Gastroesophageal sphincter (tissue), 3 donors: ENCODE measurements at regions not wholly inside any gene's neighbourhood (a gene's known extent, or its start where the extent isn't known, plus 50 kb on each side); places are given as distances from the start of the nearest gene placed in this dataset.

ENCODE experiments used
- CTCF ChIP-seq, 4 experiments: fragments of 200-600 bp in 2 of 4; fragments of 450-650 bp in 2 of 4; sonication (generic) in 1 of 4; IDR thresholded peaks; one replicate each; pipeline ENCODE4 v1.5.1; 2017 to 2019; ENCODE audit warnings: antibody characterized with exemption in 4 of 4, mild to moderate bottlenecking in 2 of 4, moderate library complexity in 2 of 4
- POLR2A ChIP-seq, 2 donors: fragments of 450-650 bp; IDR thresholded peaks; one replicate each; pipeline ENCODE4 v1.6.1; 2017; ENCODE audit warnings: antibody characterized with exemption in 2 of 2, mild to moderate bottlenecking in 2 of 2, moderate library complexity in 1 of 2
- POLR2AphosphoS5 ChIP-seq: sonication (generic); formaldehyde crosslinking; IDR thresholded peaks from one replicate; pipeline ENCODE4 v1.6.1; 2017; ENCODE audit warnings: antibody characterized with exemption

- TF ChIP-seq CTCF (IDR thresholded peaks at IDR 0.05) (no peak), POLR2A (IDR thresholded peaks at IDR 0.05) (no peak), POLR2AphosphoS5 (no peak)
Observed at GRCh38 chr5:98096155-98096554, 677.3 kb upstream of the RGMB start.
